Activated CD8-positive, alpha-beta memory T cell treated with anti-CD3 and anti-CD28 coated beads for 4 hours (primary cell): ENCODE measurements at regions not wholly inside any gene's neighbourhood (a gene's known extent, or its start where the extent isn't known, plus 50 kb on each side); places are given as distances from the start of the nearest gene placed in this dataset.

Experiments
- DNase-seq, 2 donors: peaks; one replicate each; pipeline ENCODE4 v3.0.0-alpha.2; 2020; ENCODE audit warnings: low read depth in 2 of 2

DNA sequence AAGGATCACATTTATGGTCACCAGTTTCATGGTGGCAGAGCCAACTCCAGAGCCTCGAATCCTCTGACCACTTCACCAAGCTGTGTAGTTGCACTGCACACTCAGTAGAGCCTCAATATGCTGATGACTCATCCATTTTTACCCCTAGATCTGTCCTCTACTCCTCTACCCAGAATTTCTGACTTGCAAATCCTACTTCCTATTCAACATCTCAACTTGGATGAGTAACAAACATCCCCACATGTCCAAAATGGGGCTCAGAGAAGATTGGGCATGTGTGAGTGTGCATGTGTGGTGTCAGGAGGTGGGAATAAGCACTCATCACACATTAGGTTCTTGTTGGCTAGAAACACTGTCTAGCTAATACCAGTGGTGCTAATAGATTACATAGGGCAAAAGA, 57.8 kb upstream of the IGFBP2 start:
- DNase-seq, result no peak

DNA sequence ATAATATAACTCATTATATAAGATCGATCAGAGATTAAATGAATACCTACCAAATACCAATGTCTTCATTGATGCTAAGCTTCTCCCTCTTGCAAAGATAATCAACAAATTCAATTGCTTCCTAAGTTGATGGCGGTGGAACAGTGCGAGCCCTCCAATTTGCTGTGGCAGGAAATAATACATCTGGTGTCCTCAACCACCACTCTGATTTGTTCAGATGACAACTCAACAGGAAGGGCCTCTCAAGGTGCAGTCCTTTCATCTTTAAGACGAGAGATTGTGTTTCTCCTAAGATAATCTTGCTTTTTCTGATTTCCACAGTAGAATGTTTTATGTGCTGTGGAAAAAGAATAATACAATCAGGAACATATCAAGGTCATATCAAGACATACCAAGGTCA, 56.6 kb upstream of the IGFBP2 start:
- DNase-seq, result no peak

DNA sequence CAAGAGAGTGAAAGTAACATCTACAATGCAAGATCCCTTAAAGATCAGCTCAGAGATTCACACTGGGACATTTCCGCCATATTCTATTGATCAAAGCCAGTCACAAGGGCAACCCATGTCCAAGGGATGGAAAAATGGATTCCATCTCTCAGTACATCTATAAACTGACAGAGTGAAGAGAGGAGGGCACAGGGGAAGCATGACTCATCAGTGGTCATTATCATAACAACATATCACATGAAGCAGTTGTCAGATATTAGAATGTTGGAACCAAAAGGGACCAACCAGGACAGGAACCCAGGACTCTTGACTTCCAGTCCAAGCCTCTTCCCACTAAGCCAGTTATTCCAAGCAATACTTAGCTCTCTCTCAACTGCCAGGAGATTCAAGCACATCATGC, 54.9 kb upstream of the IGFBP2 start:
- DNase-seq, result no peak

DNA sequence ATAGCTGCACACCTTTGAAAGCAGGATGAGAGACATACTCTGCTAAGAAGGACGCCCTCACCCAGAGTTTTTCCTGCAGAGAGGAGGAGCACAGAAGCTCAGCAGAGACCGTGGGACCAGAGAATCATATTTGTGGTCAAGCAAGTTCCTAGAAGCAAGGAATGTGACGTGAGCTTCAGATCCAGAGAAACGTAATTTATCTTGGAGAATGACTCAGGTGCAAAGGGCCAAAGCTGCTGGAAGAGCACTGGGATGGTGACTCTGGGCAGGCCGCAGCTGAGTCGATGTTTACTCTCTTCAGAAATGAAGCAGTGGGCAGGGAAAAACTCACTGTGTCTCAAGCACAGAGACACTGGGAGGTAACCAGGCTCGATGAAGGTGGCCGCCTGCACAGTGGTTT, 50.1 kb upstream of the IGFBP2 start:
- no peak for DNase-seq
